Mammary epithelial cell (primary cell): ENCODE measurements at regions not wholly inside any gene's neighbourhood (a gene's known extent, or its start where the extent isn't known, plus 50 kb on each side); places are given as distances from the start of the nearest gene placed in this dataset.

Experiments
- EZH2 ChIP-seq: IDR thresholded peaks from 2 replicates; pipeline ENCODE4 v1.6.1; 2012; ENCODE audit warnings: low read length, inconsistent platforms, borderline replicate concordance
- TF ChIP-seq, protein P1 (sequence below), 2 donors: IDR thresholded peaks in 1 of 2; conservative IDR thresholded peaks in 1 of 2; 2 replicates each; pipeline ENCODE4 v1.5.1; 2011 to 2012; ENCODE audit warnings: inconsistent platforms in 2 of 2, low read length in 2 of 2, mild to moderate bottlenecking in 2 of 2, control low read depth in 1 of 2, low read depth in 1 of 2; ENCODE audit not compliant: insufficient read depth in 1 of 2; ENCODE audit errors: extremely low read depth in 1 of 2

DNA sequence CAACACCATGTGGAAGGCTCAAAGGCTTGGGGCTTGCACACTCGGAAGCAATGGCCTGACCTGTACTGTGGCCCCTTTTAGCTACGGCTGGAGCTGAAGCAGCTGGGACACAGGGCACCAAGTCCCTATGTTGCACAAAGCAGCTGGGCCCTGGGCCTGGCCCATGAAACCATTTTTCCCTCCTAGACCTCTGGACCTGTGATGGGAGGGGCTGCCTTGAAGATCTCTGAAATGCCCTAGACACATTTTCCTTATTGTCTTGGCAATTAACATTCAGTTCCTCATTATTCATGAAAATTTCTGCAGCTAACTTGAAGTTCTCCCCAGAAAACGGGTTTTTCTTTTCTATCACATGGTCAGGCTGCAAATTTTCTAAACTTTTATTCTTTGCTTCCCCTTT, 85.6 kb upstream of the ALDH1A3 start:
- TF ChIP-seq, protein P1, sequence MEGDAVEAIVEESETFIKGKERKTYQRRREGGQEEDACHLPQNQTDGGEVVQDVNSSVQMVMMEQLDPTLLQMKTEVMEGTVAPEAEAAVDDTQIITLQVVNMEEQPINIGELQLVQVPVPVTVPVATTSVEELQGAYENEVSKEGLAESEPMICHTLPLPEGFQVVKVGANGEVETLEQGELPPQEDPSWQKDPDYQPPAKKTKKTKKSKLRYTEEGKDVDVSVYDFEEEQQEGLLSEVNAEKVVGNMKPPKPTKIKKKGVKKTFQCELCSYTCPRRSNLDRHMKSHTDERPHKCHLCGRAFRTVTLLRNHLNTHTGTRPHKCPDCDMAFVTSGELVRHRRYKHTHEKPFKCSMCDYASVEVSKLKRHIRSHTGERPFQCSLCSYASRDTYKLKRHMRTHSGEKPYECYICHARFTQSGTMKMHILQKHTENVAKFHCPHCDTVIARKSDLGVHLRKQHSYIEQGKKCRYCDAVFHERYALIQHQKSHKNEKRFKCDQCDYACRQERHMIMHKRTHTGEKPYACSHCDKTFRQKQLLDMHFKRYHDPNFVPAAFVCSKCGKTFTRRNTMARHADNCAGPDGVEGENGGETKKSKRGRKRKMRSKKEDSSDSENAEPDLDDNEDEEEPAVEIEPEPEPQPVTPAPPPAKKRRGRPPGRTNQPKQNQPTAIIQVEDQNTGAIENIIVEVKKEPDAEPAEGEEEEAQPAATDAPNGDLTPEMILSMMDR (conservative IDR thresholded peaks at IDR 0.05 in 1 of 2, IDR thresholded peaks at IDR 0.05 in 1 of 2; ENCODE audit: extremely low read depth in 1 of 2, insufficient read depth in 1 of 2, low read depth in 1 of 2, low read length in 2 of 2) = no peak
- TF ChIP-seq EZH2 = no peak
